ENCODE measurements at regions not wholly inside any gene's neighbourhood (a gene's known extent, or its start where the extent isn't known, plus 50 kb on each side); places are given as distances from the start of the nearest gene placed in this dataset.

- Histone ChIP-seq H4K8ac (ENCODE audit: extremely low read depth, insufficient read depth, low read length) (no peak overlapping the region), H4K20me1 (replicated peaks in 1 of 2; ENCODE audit: control insufficient read depth in 1 of 2, insufficient read depth in 2 of 2, low read length in 2 of 2) (no peaks in the 10 kb centered on the region), H2BK20ac (ENCODE audit: low read length) (no peak overlapping the region), H3K14ac (ENCODE audit: insufficient read length) (no peak overlapping the region), H2BK15ac (ENCODE audit: low read length) (no peak overlapping the region), H3K4ac (replicated peaks; ENCODE audit: insufficient read length, low read depth, low read length) (no peak overlapping the region), H2BK5ac (ENCODE audit: low read depth, low read length) (no peak overlapping the region), H3K79me1 (ENCODE audit: low read depth, low read length) (no peaks in the 10 kb centered on the region), H2AK5ac (ENCODE audit: low read depth, low read length) (no peak overlapping the region), H3K9ac (replicated peaks in 1 of 4; ENCODE audit: extremely low read depth in 1 of 4, low read depth in 3 of 4, low read length in 3 of 4) (no peak overlapping the region), H2BK12ac (ENCODE audit: low read depth, low read length) (no peak overlapping the region), H4K5ac (ENCODE audit: insufficient read length, low read depth, low read length) (no peak overlapping the region), H3K18ac (ENCODE audit: extremely low read depth, low read length) (no peak overlapping the region), H3K9me3 (ENCODE audit: insufficient read depth in 2 of 2, low read depth in 1 of 2, low read length in 1 of 2) (no peaks in the 10 kb centered on the region), H3K56ac (replicated peaks; ENCODE audit: insufficient read length, low read depth, low read length) (no peak overlapping the region), H3K23ac (ENCODE audit: insufficient read length) (no peak overlapping the region), H3K4me1 (replicated peaks in 1 of 4; ENCODE audit: control insufficient read depth in 3 of 4, insufficient read depth in 4 of 4, low read length in 3 of 4) (no peaks in the 10 kb centered on the region), H3K79me2 (ENCODE audit: control insufficient read depth in 1 of 2, insufficient read depth in 2 of 2, low read length in 2 of 2) (no peaks in the 10 kb centered on the region), H3K4me3 (ENCODE audit: extremely low read depth in 1 of 4, insufficient read depth in 2 of 4, low read depth in 3 of 4, low read length in 4 of 4) (no peak overlapping the region), H2AFZ (ENCODE audit: low read length) (no peak overlapping the region), H3K27me3 (replicated peaks in 1 of 4; ENCODE audit: control insufficient read depth in 3 of 4, extremely low read depth in 1 of 4, insufficient read depth in 3 of 4, low read length in 3 of 4) (no peaks in the 10 kb centered on the region), H3K4me2 (ENCODE audit: insufficient read depth in 1 of 2, low read depth in 2 of 2, low read length in 2 of 2) (no peak overlapping the region), H4K91ac (replicated peaks; ENCODE audit: insufficient read length, low read length) (no peak overlapping the region), H2BK120ac (replicated peaks; ENCODE audit: low read depth, low read length) (no peak overlapping the region), H3K23me2 (ENCODE audit: low read depth, low read length) (no peaks in the 10 kb centered on the region), H3K27ac (ENCODE audit: low read depth, low read length) (no peak overlapping the region), H3K36me3 (ENCODE audit: control insufficient read depth in 2 of 4, insufficient read depth in 4 of 4, low read length in 3 of 4) (no peaks in the 10 kb centered on the region)
- POLR2A ChIA-PET (ENCODE audit: partially characterized antibody), result no interaction called here
- WGBS, 2 experiments (ENCODE audit: extremely low coverage in 1 of 2, insufficient coverage in 1 of 2, insufficient read length in 1 of 2, insufficient replicate concordance in 2 of 2, low coverage in 1 of 2, low lambda C conversion rate in 2 of 2, missing lambda C conversion rate in 1 of 2), result 87% methylated on average over 7 of the region's 7 CpGs; no CpG with 5 or more reads in 1 of the 2 experiments
- FAIRE-seq (no peak), DNase-seq (ENCODE audit: low read depth in 1 of 2, low spot score in 2 of 2) (no peak)
- CTCF ChIA-PET (ENCODE audit: partially characterized antibody), result interaction anchor here (1.6 kb wide), 1 partner anchor 20 kb away, joined by 5 read pairs; no protein-coding TSS in a partner anchor
- TF ChIP-seq E2F6 (IDR thresholded peaks at IDR 0.05), result no peak
- no peak for TF ChIP-seq TEAD4 (IDR thresholded peaks at IDR 0.05; ENCODE audit: low read depth, low read length)
- peak; percentile 61; the same call in 1 of the 2 replicates for TF ChIP-seq KDM1A (IDR thresholded peaks at IDR 0.05; ENCODE audit: borderline replicate concordance, low read length)
Measured at GRCh38 chr12:115473257-115473956, 789.4 kb upstream of the TBX3 start.

All from H1 (cell line).